CD14-positive monocyte (primary cell): ENCODE measurements at regions not wholly inside any gene's neighbourhood (a gene's known extent, or its start where the extent isn't known, plus 50 kb on each side); places are given as distances from the start of the nearest gene placed in this dataset.

Experiments used
- DNase-seq, 3 donors: peaks; one replicate each; pipeline ENCODE4 v3.0.0-alpha.2; 2011 to 2022
- H2AFZ ChIP-seq: 2 replicates; pipeline ENCODE4 v1.6.0; 2012; ENCODE audit warnings: mild to moderate bottlenecking, low read depth, low read length, inconsistent platforms; ENCODE audit not compliant: insufficient read depth, poor library complexity, severe bottlenecking
- H3K27ac ChIP-seq, 2 donors: 1 replicate in 1 of 2; 2 replicates in 1 of 2; pipeline ENCODE4 v1.5.1; 2012 to 2013; ENCODE audit warnings: low read length in 2 of 2, control low read depth in 1 of 2, inconsistent platforms in 1 of 2, low read depth in 1 of 2, mild to moderate bottlenecking in 1 of 2
- H3K27me3 ChIP-seq, 2 donors: one replicate each; pipeline versions ENCODE4 v1.6.0 to v1.6.1; 2011 to 2013; ENCODE audit warnings: low read length in 2 of 2; ENCODE audit not compliant: control insufficient read depth in 2 of 2, insufficient read depth in 2 of 2
- H3K36me3 ChIP-seq, 2 donors: replicated peaks in 1 of 2; 1 replicate in 1 of 2; 2 replicates in 1 of 2; pipeline versions ENCODE4 v1.5.1 to v1.6.1; 2012 to 2013; ENCODE audit warnings: low read length in 2 of 2, control low read depth in 1 of 2, inconsistent platforms in 1 of 2, mild to moderate bottlenecking in 1 of 2; ENCODE audit not compliant: insufficient read depth in 2 of 2, control insufficient read depth in 1 of 2
- H3K4me1 ChIP-seq, 2 donors: 1 replicate in 1 of 2; 2 replicates in 1 of 2; pipeline versions ENCODE4 v1.5.1 to v1.6.1; 2012 to 2013; ENCODE audit warnings: low read length in 2 of 2, control low read depth in 1 of 2, inconsistent platforms in 1 of 2, mild to moderate bottlenecking in 1 of 2, moderate library complexity in 1 of 2; ENCODE audit not compliant: insufficient read depth in 2 of 2, control insufficient read depth in 1 of 2
- H3K4me2 ChIP-seq: replicated peaks from 2 replicates; pipeline ENCODE3; 2012; ENCODE audit warnings: low read length, moderate library complexity, mild to moderate bottlenecking; ENCODE audit not compliant: poor library complexity, severe bottlenecking; ENCODE audit errors: extremely low read depth
- H3K4me3 ChIP-seq, 3 experiments: fragments of 200-600 bp in 1 of 3; sonication (generic) in 1 of 3; replicated peaks in 1 of 3; 1 replicate in 2 of 3; 2 replicates in 1 of 3; pipeline ENCODE4 v1.5.1; 2011 to 2013; ENCODE audit warnings: low read length in 3 of 3, mild to moderate bottlenecking in 3 of 3, control low read depth in 2 of 3, low read depth in 2 of 3, inconsistent platforms in 1 of 3, moderate library complexity in 1 of 3
- H3K79me2 ChIP-seq: 2 replicates; pipeline ENCODE4 v1.6.0; 2012; ENCODE audit warnings: mild to moderate bottlenecking, control low read depth, inconsistent platforms, low read length, moderate library complexity; ENCODE audit not compliant: insufficient read depth
- H3K9ac ChIP-seq: 2 replicates; pipeline ENCODE4 v1.6.0; 2017; ENCODE audit warnings: low read length, mild to moderate bottlenecking; ENCODE audit not compliant: insufficient read depth, poor library complexity, severe bottlenecking
- H3K9me3 ChIP-seq, 2 donors: replicated peaks in 1 of 2; 1 replicate in 1 of 2; 2 replicates in 1 of 2; pipeline versions ENCODE4 v1.5.1 to v1.6.1; 2012 to 2013; ENCODE audit warnings: low read length in 2 of 2, control low read depth in 1 of 2; ENCODE audit not compliant: control insufficient read depth in 1 of 2, insufficient read depth in 1 of 2
- H4K20me1 ChIP-seq: 2 replicates; pipeline ENCODE4 v1.6.0; 2012; ENCODE audit warnings: mild to moderate bottlenecking, low read length, control low read depth, moderate library complexity; ENCODE audit not compliant: insufficient read depth
- H3K27ac Mint-ChIP-seq, 7 donors: one replicate each; pipeline ENCODE4 v1.8.0; 2020; ENCODE audit warnings: mild to moderate bottlenecking in 7 of 7, mixed read lengths in 7 of 7, moderate library complexity in 6 of 7, inconsistent platforms in 2 of 7
- H3K27me3 Mint-ChIP-seq, 3 donors: one replicate each; pipeline ENCODE4 v1.8.0; 2021 to 2022; ENCODE audit warnings: low read depth in 3 of 3, mild to moderate bottlenecking in 3 of 3, mixed read lengths in 3 of 3, moderate library complexity in 3 of 3, inconsistent platforms in 1 of 3
- H3K36me3 Mint-ChIP-seq, 2 donors: one replicate each; pipeline ENCODE4 v1.8.0; 2020; ENCODE audit warnings: mixed read lengths in 2 of 2, inconsistent platforms in 1 of 2, mild to moderate bottlenecking in 1 of 2
- H3K4me1 Mint-ChIP-seq: one replicate; pipeline ENCODE4 v1.8.0; 2020; ENCODE audit warnings: mild to moderate bottlenecking, mixed read lengths
- H3K4me3 Mint-ChIP-seq, 2 donors: one replicate each; pipeline ENCODE4 v1.8.0; 2020; ENCODE audit warnings: mild to moderate bottlenecking in 2 of 2, mixed read lengths in 2 of 2, moderate library complexity in 1 of 2
- H3K9me3 Mint-ChIP-seq, 7 donors: one replicate each; pipeline ENCODE4 v1.8.0; 2020 to 2022; ENCODE audit warnings: mixed read lengths in 7 of 7, mild to moderate bottlenecking in 6 of 7, moderate library complexity in 6 of 7, inconsistent platforms in 2 of 7
- CTCF ChIP-seq: fragments of 200-600 bp; IDR thresholded peaks from one replicate; pipeline ENCODE4 v1.8.0; 2022; ENCODE audit warnings: antibody characterized with exemption, mild to moderate bottlenecking
- WGBS: methylation state at CpG from one replicate; pipeline ENCODE4 v1.1.5; 2013; ENCODE audit warnings: missing lambda C conversion rate; ENCODE audit not compliant: insufficient coverage; 5-methylcytosine and 5-hydroxymethylcytosine counted together
- intact Hi-C, 2 donors: fragments of 100-400 bp; cut with micrococcal nuclease; formaldehyde crosslinking; loops; one replicate each; pipeline versions ENCODE4 v1.15.0 to v1.15.1; 2023

GRCh38 chr10:31103112-31103511, 71.4 kb upstream of the ZNF438 start:
- no peaks in the 10 kb centered on the region for H4K20me1 ChIP-seq
- no peak for TF ChIP-seq CTCF
- H3K79me2 ChIP-seq, result no peaks in the 10 kb centered on the region
- Mint-ChIP-seq H3K36me3 (no peaks in the 10 kb centered on the region), H3K4me1 (peaks cover 5% of the 10 kb centered on the region), H3K27me3 (peaks cover 0 to 5% (median 0%) of the 10 kb centered on the region in 3 donors), H3K27ac (no peak overlapping the region), H3K4me3 (no peak overlapping the region), H3K9me3 (no peaks in the 10 kb centered on the region)
- H3K9ac ChIP-seq, result no peak overlapping the region
- H3K4me2 ChIP-seq, result no peak overlapping the region
- no peaks in the 10 kb centered on the region for H3K4me1 ChIP-seq
- no peaks in the 10 kb centered on the region for H3K27me3 ChIP-seq
- 86% methylated on average over 3 of the region's 3 CpGs for WGBS
- no peak overlapping the region for H3K27ac ChIP-seq
- H2AFZ ChIP-seq, result no peak overlapping the region
- no peaks in the 10 kb centered on the region for H3K9me3 ChIP-seq
- H3K36me3 ChIP-seq, result no peaks in the 10 kb centered on the region
- intact Hi-C loops, result no loop called here
- no peak overlapping the region for H3K4me3 ChIP-seq
- DNase-seq, result no peak

GRCh38 chr10:31112961-31113360, 81.3 kb upstream of the ZNF438 start:
- Mint-ChIP-seq H3K27ac (no peak overlapping the region), H3K36me3 (no peaks in the 10 kb centered on the region)
- WGBS, result 78% methylated on average over 2 of the region's 3 CpGs

More at GRCh38 chr10:31112961-31113360, 81.3 kb upstream of the ZNF438 start:
- H3K36me3 ChIP-seq, result no peaks in the 10 kb centered on the region
- TF ChIP-seq CTCF, result no peak
- H4K20me1 ChIP-seq, result no peaks in the 10 kb centered on the region
- no peak overlapping the region for H3K27ac ChIP-seq
- H3K4me3 ChIP-seq, result no peak overlapping the region
- H3K9ac ChIP-seq, result no peak overlapping the region
- H3K4me1 Mint-ChIP-seq, result no peaks in the 10 kb centered on the region
- H3K4me2 ChIP-seq, result no peak overlapping the region
- peaks cover 1 to 19% (median 7%) of the 10 kb centered on the region in 7 donors for H3K9me3 Mint-ChIP-seq
- no peak overlapping the region for H2AFZ ChIP-seq
- intact Hi-C loops, result no loop called here
- H3K4me3 Mint-ChIP-seq, result no peak overlapping the region
- H3K79me2 ChIP-seq, result no peaks in the 10 kb centered on the region
- DNase-seq, result no peak
- peaks cover 0 to 8% of the 10 kb centered on the region in 2 donors for H3K9me3 ChIP-seq
- no peaks in the 10 kb centered on the region for H3K27me3 Mint-ChIP-seq
- no peaks in the 10 kb centered on the region for H3K27me3 ChIP-seq
- H3K4me1 ChIP-seq, result no peaks in the 10 kb centered on the region
